BJ (cell line): ENCODE measurements at regions not wholly inside any gene's neighbourhood (a gene's known extent, or its start where the extent isn't known, plus 50 kb on each side); places are given as distances from the start of the nearest gene placed in this dataset.

Experiments used
- CTCF ChIA-PET: fragments of 350-600 bp; formaldehyde crosslinking; extraction: SDS; loops from one replicate; lab custom pipeline; 2021; ENCODE audit warnings: antibody characterized with exemption, inconsistent platforms; lab: Yijun Ruan, JAX
- POLR2A ChIA-PET: fragments of 300-600 bp; sonication (Branson Sonifier 250); formaldehyde crosslinking; extraction: SDS; loops from one replicate; lab custom pipeline; 2021; ENCODE audit warnings: antibody characterized with exemption; lab: Charles Lee
- DNase-seq: peaks from one replicate; pipeline ENCODE4 v3.0.0-alpha.2; 2011; ENCODE audit warnings: low read depth
- H3K27me3 ChIP-seq: 2 replicates; pipeline ENCODE4 v1.6.0; 2011; ENCODE audit warnings: low read length; ENCODE audit not compliant: control insufficient read depth, insufficient read depth
- H3K36me3 ChIP-seq: 2 replicates; pipeline ENCODE4 v1.5.1; 2011; ENCODE audit warnings: low read length; ENCODE audit not compliant: control insufficient read depth, insufficient read depth
- H3K4me3 ChIP-seq: 2 replicates; pipeline ENCODE4 v1.5.1; 2011; ENCODE audit warnings: low read depth, mild to moderate bottlenecking, control low read depth, low read length
- CTCF ChIP-seq: IDR thresholded peaks from 2 replicates; pipeline ENCODE4 v1.5.1; 2011; ENCODE audit warnings: low read depth, mild to moderate bottlenecking, control low read depth, inconsistent platforms, low read length, moderate library complexity; ENCODE audit not compliant: insufficient read depth

DNA sequence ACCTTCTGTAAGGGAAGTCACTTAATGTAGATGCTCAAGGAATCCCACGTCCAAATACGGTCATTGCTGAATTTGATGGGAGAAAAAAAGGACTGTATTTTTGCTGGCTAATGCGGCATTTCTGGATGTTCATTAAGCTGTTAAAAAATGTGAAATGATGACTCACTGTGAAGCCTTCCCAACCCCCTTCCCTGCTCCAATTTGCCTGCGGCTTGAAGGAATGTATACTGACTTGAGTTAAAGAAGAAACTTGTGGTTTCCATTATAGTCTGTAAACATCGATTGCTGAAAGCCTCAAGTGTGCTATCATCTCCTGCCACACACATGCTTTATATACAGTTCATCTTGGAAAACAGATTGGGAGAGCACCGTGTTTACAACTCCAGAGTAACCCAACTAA, 249.1 kb upstream of the JAG1 start:
- H3K4me3 ChIP-seq: no peak overlapping the region
- no peak for TF ChIP-seq CTCF
- peak; percentile 65 for DNase-seq
- CTCF ChIA-PET: no interaction called here
- no peaks in the 10 kb centered on the region for H3K36me3 ChIP-seq
- peaks cover 2% of the 10 kb centered on the region for H3K27me3 ChIP-seq
- POLR2A ChIA-PET: interaction anchor here (1.1 kb wide), 1 partner anchor 204 kb away, joined by 7 read pairs; no protein-coding TSS in a partner anchor

GRCh38 chr20:10924644-10925201, 250.9 kb upstream of the JAG1 start:
- Histone ChIP-seq H3K4me3 (no peak overlapping the region), H3K36me3 (no peaks in the 10 kb centered on the region), H3K27me3 (peaks cover 2% of the 10 kb centered on the region)
- POLR2A ChIA-PET: no interaction called here
- TF ChIP-seq CTCF: no peak
- CTCF ChIA-PET: interaction anchor here (1.0 kb wide), 1 partner anchor 19 kb away, joined by 3 read pairs; no protein-coding TSS in a partner anchor
- DNase-seq: peak; percentile 84

DNA sequence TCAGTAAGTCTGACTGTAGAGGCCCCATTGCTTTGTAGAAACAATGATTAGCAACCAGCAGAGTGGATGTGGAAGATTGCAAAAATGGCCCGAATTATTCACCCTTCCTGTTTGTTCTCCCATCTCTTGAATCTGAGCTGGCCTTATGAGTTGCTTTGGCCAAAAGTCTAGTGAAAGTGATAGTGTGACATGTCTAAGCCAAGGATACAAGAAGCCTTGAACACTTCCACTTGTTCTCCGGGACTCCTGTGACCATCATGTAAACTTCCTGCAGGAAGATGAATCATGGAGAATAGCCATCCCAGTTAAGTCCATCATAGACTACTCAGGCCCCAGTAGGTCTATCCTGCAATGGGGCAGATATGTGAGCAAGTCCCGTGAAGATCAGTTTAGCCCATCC, 252.0 kb upstream of the JAG1 start:
- CTCF ChIA-PET: interaction anchor here (0.9 kb wide), 1 partner anchor 14 kb away, joined by 3 read pairs; no protein-coding TSS in a partner anchor
- DNase-seq: no peak
- POLR2A ChIA-PET: no interaction called here

DNA sequence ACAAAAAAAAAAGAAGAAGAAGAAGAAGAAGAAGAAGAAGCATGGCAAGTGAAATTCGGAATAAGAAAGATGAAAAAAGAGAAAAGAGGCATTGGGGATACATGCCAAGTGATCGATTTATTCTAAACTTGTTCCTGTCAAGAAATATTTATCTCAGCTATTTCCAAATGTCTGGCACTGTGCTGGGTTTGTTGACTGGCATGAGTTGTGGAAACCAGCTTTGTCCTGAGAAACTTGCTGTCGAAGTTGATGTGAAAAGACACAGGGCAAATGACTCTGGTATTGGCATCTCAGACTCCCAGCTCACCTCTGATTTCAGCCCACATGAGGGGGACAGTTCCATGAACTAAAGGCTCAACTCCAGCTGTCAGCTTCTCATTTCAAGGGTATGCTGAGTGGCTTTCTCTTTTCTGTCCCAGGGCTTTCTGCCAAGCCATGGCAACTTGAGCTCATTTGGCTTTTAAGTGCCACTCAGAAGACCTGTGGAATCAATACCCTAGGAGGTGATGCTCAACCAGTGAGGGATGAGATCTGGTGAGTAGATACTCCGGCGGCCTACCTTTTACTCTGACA, 253.3 kb upstream of the JAG1 start:
- peaks cover 2% of the 10 kb centered on the region for H3K27me3 ChIP-seq
- POLR2A ChIA-PET: no interaction called here
- H3K4me3 ChIP-seq: no peak overlapping the region
- no peaks in the 10 kb centered on the region for H3K36me3 ChIP-seq
- DNase-seq: no peak
- TF ChIP-seq CTCF: no peak
- CTCF ChIA-PET: interaction anchor here (0.8 to 1.0 kb wide), 2 partner anchors 9 to 13 kb away, joined by 3 read pairs; no protein-coding TSS in a partner anchor

More for the DNA sequence above, 252.0 kb upstream of the JAG1 start:
- H3K4me3 ChIP-seq: no peak overlapping the region
- peaks cover 2% of the 10 kb centered on the region for H3K27me3 ChIP-seq
- no peak for TF ChIP-seq CTCF
- H3K36me3 ChIP-seq: no peaks in the 10 kb centered on the region

- no peaks in the 10 kb centered on the region for H3K36me3 ChIP-seq
- TF ChIP-seq CTCF: no peak
- no peak for DNase-seq
- ChIA-PET CTCF (interaction anchor here (0.8 to 1.0 kb wide), 2 partner anchors 8 to 14 kb away, joined by 3 read pairs; no protein-coding TSS in a partner anchor), POLR2A (no interaction called here)
- H3K27me3 ChIP-seq: peaks cover 2% of the 10 kb centered on the region
- H3K4me3 ChIP-seq: no peak overlapping the region
Observed at GRCh38 chr20:10927936-10928840, 254.4 kb upstream of the JAG1 start.
